H1 (cell line): ENCODE measurements at regions not wholly inside any gene's neighbourhood (a gene's known extent, or its start where the extent isn't known, plus 50 kb on each side); places are given as distances from the start of the nearest gene placed in this dataset.

Source experiments
- CTCF ChIA-PET: fragments of 300-600 bp; sonication (Branson Sonifier 250); formaldehyde crosslinking; loops from one replicate; lab custom pipeline; 2021; ENCODE audit not compliant: partially characterized antibody; lab: Charles Lee
- POLR2A ChIA-PET: fragments of 300-600 bp; sonication (Branson Sonifier 250); formaldehyde crosslinking; loops from one replicate; lab custom pipeline; 2021; ENCODE audit warnings: inconsistent platforms; ENCODE audit not compliant: partially characterized antibody; lab: Charles Lee
- DNase-seq, 2 experiments: peaks; one replicate each; pipeline versions ENCODE4 v3.0.0 to v3.0.0-alpha.2; 2010 to 2022; ENCODE audit warnings: low spot score in 2 of 2, low read depth in 1 of 2, mixed read lengths in 1 of 2
- FAIRE-seq: peaks from 2 replicates; lab custom pipeline; 2011; peaks lifted over from hg19 to GRCh38; lab: Jason Lieb, UNC
- H2AFZ ChIP-seq: 2 replicates; pipeline ENCODE4 v1.8.1; 2012; ENCODE audit warnings: low read length, inconsistent platforms
- H2AK5ac ChIP-seq: 2 replicates; pipeline ENCODE4 v1.6.1; 2013; ENCODE audit warnings: low read depth, low read length
- H2BK120ac ChIP-seq: replicated peaks from 2 replicates; pipeline ENCODE3; 2013; ENCODE audit warnings: low read depth, low read length, inconsistent platforms
- H2BK12ac ChIP-seq: 2 replicates; pipeline ENCODE4 v1.6.1; 2013; ENCODE audit warnings: low read depth, low read length
- H2BK15ac ChIP-seq: 2 replicates; pipeline ENCODE4 v1.6.1; 2013; ENCODE audit warnings: low read length
- H2BK20ac ChIP-seq: 2 replicates; pipeline ENCODE4 v1.6.1; 2013; ENCODE audit warnings: low read length
- H2BK5ac ChIP-seq: 2 replicates; pipeline ENCODE4 v1.6.1; 2013; ENCODE audit warnings: low read depth, low read length
- H3K14ac ChIP-seq: 2 replicates; pipeline ENCODE4 v1.6.1; 2013; ENCODE audit warnings: inconsistent platforms; ENCODE audit not compliant: insufficient read length
- H3K18ac ChIP-seq: 2 replicates; pipeline ENCODE4 v1.6.1; 2013; ENCODE audit warnings: low read length; ENCODE audit errors: extremely low read depth
- H3K23ac ChIP-seq: 2 replicates; pipeline ENCODE4 v1.6.1; 2013; ENCODE audit warnings: inconsistent platforms; ENCODE audit not compliant: insufficient read length
- H3K23me2 ChIP-seq: 2 replicates; pipeline ENCODE4 v1.6.1; 2013; ENCODE audit warnings: low read depth, low read length
- H3K27ac ChIP-seq: 2 replicates; pipeline ENCODE4 v1.6.1; 2011; ENCODE audit warnings: low read depth, low read length, inconsistent platforms
- H3K27me3 ChIP-seq, 4 experiments: replicated peaks in 1 of 4; 1 replicate in 1 of 4; 2 replicates in 3 of 4; pipeline versions ENCODE4 v1.6.1 to v1.8.1; 2011 to 2013; ENCODE audit warnings: low read length in 3 of 4, mild to moderate bottlenecking in 3 of 4, inconsistent platforms in 2 of 4, mixed read lengths in 2 of 4, moderate library complexity in 1 of 4; ENCODE audit not compliant: control insufficient read depth in 3 of 4, insufficient read depth in 3 of 4; ENCODE audit errors: extremely low read depth in 1 of 4
- H3K36me3 ChIP-seq, 4 experiments: 2 replicates each; pipeline versions ENCODE4 v1.6.1 to v1.8.1; 2011 to 2013; ENCODE audit warnings: mild to moderate bottlenecking in 4 of 4, low read length in 3 of 4, moderate library complexity in 2 of 4, control low read depth in 1 of 4, inconsistent platforms in 1 of 4; ENCODE audit not compliant: insufficient read depth in 4 of 4, control insufficient read depth in 2 of 4
- H3K4ac ChIP-seq: replicated peaks from 2 replicates; pipeline ENCODE3; 2013; ENCODE audit warnings: low read length, low read depth, mixed read lengths, inconsistent platforms; ENCODE audit not compliant: insufficient read length
- H3K4me1 ChIP-seq, 4 experiments: replicated peaks in 1 of 4; 1 replicate in 1 of 4; 2 replicates in 3 of 4; pipeline versions ENCODE4 v1.6.1 to v1.8.1; 2011 to 2013; ENCODE audit warnings: low read length in 3 of 4, inconsistent platforms in 2 of 4, mixed read lengths in 1 of 4; ENCODE audit not compliant: insufficient read depth in 4 of 4, control insufficient read depth in 3 of 4
- H3K4me2 ChIP-seq, 2 experiments: 2 replicates each; pipeline versions ENCODE4 v1.6.1 to v1.8.1; 2011 to 2013; ENCODE audit warnings: low read depth in 2 of 2, low read length in 2 of 2, control low read depth in 1 of 2, inconsistent platforms in 1 of 2, mild to moderate bottlenecking in 1 of 2; ENCODE audit not compliant: insufficient read depth in 1 of 2
- H3K4me3 ChIP-seq, 4 experiments: fragments of 200-600, 300-600 bp in 1 of 4; sonication (generic), shearing (Covaris generic), sonication (Bioruptor Twin) in 1 of 4; 2 replicates each; pipeline versions ENCODE4 v1.5.1 to v1.8.1; 2011 to 2016; ENCODE audit warnings: low read length in 4 of 4, low read depth in 3 of 4, control low read depth in 2 of 4, inconsistent platforms in 2 of 4, mild to moderate bottlenecking in 2 of 4, mixed read lengths in 1 of 4, moderate library complexity in 1 of 4; ENCODE audit not compliant: insufficient read depth in 2 of 4; ENCODE audit errors: extremely low read depth in 1 of 4
- H3K56ac ChIP-seq: replicated peaks from 2 replicates; pipeline ENCODE3; 2013; ENCODE audit warnings: low read depth, mild to moderate bottlenecking, mixed read lengths, low read length, inconsistent platforms; ENCODE audit not compliant: insufficient read length
- H3K79me1 ChIP-seq: 2 replicates; pipeline ENCODE4 v1.6.1; 2013; ENCODE audit warnings: low read depth, low read length, control low read depth
- H3K79me2 ChIP-seq, 2 experiments: 2 replicates each; pipeline versions ENCODE4 v1.6.1 to v1.8.1; 2012 to 2013; ENCODE audit warnings: low read length in 2 of 2, mild to moderate bottlenecking in 2 of 2, inconsistent platforms in 1 of 2; ENCODE audit not compliant: insufficient read depth in 2 of 2, control insufficient read depth in 1 of 2
- H3K9ac ChIP-seq, 4 experiments: replicated peaks in 1 of 4; 1 replicate in 1 of 4; 2 replicates in 3 of 4; pipeline versions ENCODE4 v1.6.1 to v1.8.1; 2011 to 2013; ENCODE audit warnings: low read depth in 3 of 4, low read length in 3 of 4, control low read depth in 2 of 4, mild to moderate bottlenecking in 2 of 4, moderate library complexity in 2 of 4, inconsistent platforms in 1 of 4; ENCODE audit errors: extremely low read depth in 1 of 4
- H3K9me3 ChIP-seq, 2 experiments: 2 replicates each; pipeline versions ENCODE4 v1.6.1 to v1.8.1; 2012 to 2013; ENCODE audit warnings: mild to moderate bottlenecking in 2 of 2, moderate library complexity in 2 of 2, control low read depth in 1 of 2, inconsistent platforms in 1 of 2, low read depth in 1 of 2, low read length in 1 of 2, mixed read lengths in 1 of 2; ENCODE audit not compliant: insufficient read depth in 2 of 2
- H4K20me1 ChIP-seq, 2 experiments: replicated peaks in 1 of 2; 2 replicates each; pipeline versions ENCODE3 to v1.8.1; 2011 to 2013; ENCODE audit warnings: inconsistent platforms in 2 of 2, low read length in 2 of 2, mild to moderate bottlenecking in 1 of 2; ENCODE audit not compliant: insufficient read depth in 2 of 2, control insufficient read depth in 1 of 2
- H4K5ac ChIP-seq: 2 replicates; pipeline ENCODE4 v1.6.1; 2013; ENCODE audit warnings: low read length, low read depth, mixed read lengths, inconsistent platforms; ENCODE audit not compliant: insufficient read length
- H4K8ac ChIP-seq: 2 replicates; pipeline ENCODE4 v1.8.0; 2013; ENCODE audit warnings: mild to moderate bottlenecking, moderate library complexity, low read length, inconsistent platforms; ENCODE audit not compliant: insufficient read depth; ENCODE audit errors: extremely low read depth
- H4K91ac ChIP-seq: replicated peaks from 2 replicates; pipeline ENCODE3; 2013; ENCODE audit warnings: low read length, mixed read lengths, inconsistent platforms; ENCODE audit not compliant: insufficient read length
- CBX5 ChIP-seq: fragments of 300-800, 300-1000 bp; sonication (generic); IDR thresholded peaks from 2 replicates; pipeline ENCODE4 v1.7.1; 2016; ENCODE audit warnings: antibody characterized with exemption, low read length, low read depth
- NRF1 ChIP-seq: IDR thresholded peaks from 2 replicates; pipeline ENCODE4 v1.6.1; 2011; ENCODE audit warnings: mild to moderate bottlenecking, low read depth, low read length, improper control_type of control experiment
- RNF2 ChIP-seq: fragments of 200-900, 300-1000 bp; sonication (generic); IDR thresholded peaks from 2 replicates; pipeline ENCODE4 v1.7.1; 2016; ENCODE audit warnings: borderline replicate concordance, low read depth, mild to moderate bottlenecking, antibody characterized with exemption, low read length; ENCODE audit not compliant: poor library complexity, severe bottlenecking; ENCODE audit errors: missing control alignments
- TAF1 ChIP-seq: IDR thresholded peaks from 2 replicates; pipeline ENCODE4 v1.6.1; 2011; ENCODE audit warnings: mild to moderate bottlenecking, low read depth, low read length
- ZNF274 ChIP-seq: IDR thresholded peaks from 2 replicates; pipeline ENCODE4 v1.7.0; 2012; ENCODE audit warnings: low read length, borderline replicate concordance; ENCODE audit errors: extremely low read depth
- WGBS, 2 experiments: shearing (Covaris generic) in 1 of 2; methylation state at CpG; one replicate each; pipeline versions ENCODE4 v1.1.6 to v1.1.7; 2013 to 2015; ENCODE audit warnings: low lambda C conversion rate in 2 of 2, mixed read lengths in 2 of 2, inconsistent platforms in 1 of 2, low coverage in 1 of 2, missing lambda C conversion rate in 1 of 2; ENCODE audit not compliant: insufficient replicate concordance in 2 of 2, insufficient coverage in 1 of 2, insufficient read length in 1 of 2; ENCODE audit errors: extremely low coverage in 1 of 2, missing lambda C conversion rate in 1 of 2; 5-methylcytosine and 5-hydroxymethylcytosine counted together

- no peaks in the 10 kb centered on the region for H3K36me3 ChIP-seq
- POLR2A ChIA-PET, result interaction anchor here (0.6 to 3.1 kb wide), 7 partner anchors 8 to 71 kb away, joined by 3 to 15 read pairs (median 5); no protein-coding TSS in a partner anchor
- CTCF ChIA-PET, result interaction anchor here (0.6 to 2.1 kb wide), 11 partner anchors 11 to 713 kb away, joined by 3 to 8 read pairs (median 3); no protein-coding TSS in a partner anchor
- no peak overlapping the region for H3K4me3 ChIP-seq
- H3K18ac ChIP-seq, result no peak overlapping the region
- no peak for DNase-seq
- H3K27me3 ChIP-seq, result no peaks in the 10 kb centered on the region
- H4K8ac ChIP-seq, result no peak overlapping the region
- H3K23ac ChIP-seq, result no peak overlapping the region
- H2BK15ac ChIP-seq, result no peak overlapping the region
- no peak overlapping the region for H4K91ac ChIP-seq
- H2BK20ac ChIP-seq, result no peak overlapping the region; the same call in 1 of the 2 replicates
- no peaks in the 10 kb centered on the region for H3K79me1 ChIP-seq
- peaks cover 0 to 6% (median 4%) of the 10 kb centered on the region in 4 experiments; a peak in 4 of 7 replicates for H3K4me1 ChIP-seq
- no peak overlapping the region for H4K5ac ChIP-seq
- TF ChIP-seq RNF2, result no peak
- TF ChIP-seq NRF1, result no peak
- no peak for TF ChIP-seq ZNF274
- TF ChIP-seq TAF1, result no peak
- no peak for TF ChIP-seq CBX5
- TF ChIP-seq, all 59 proteins: peak for 0
- Histone ChIP-seq H2BK5ac (no peak overlapping the region), H4K20me1 (no peaks in the 10 kb centered on the region), H3K23me2 (no peaks in the 10 kb centered on the region; the same call in 1 of the 2 replicates), H3K79me2 (no peaks in the 10 kb centered on the region), H2BK12ac (no peak overlapping the region), H2AK5ac (no peak overlapping the region), H2BK120ac (no peak overlapping the region), H2AFZ (no peak overlapping the region), H3K14ac (no peak overlapping the region), H3K4ac (no peak overlapping the region), H3K9me3 (no peaks in the 10 kb centered on the region), H3K56ac (no peak overlapping the region), H3K9ac (no peak overlapping the region), H3K4me2 (no peak overlapping the region), H3K27ac (no peak overlapping the region)
- WGBS, 2 experiments, result 96% methylated on average over 1 of the region's 1 CpG; no CpG with 5 or more reads in 1 of the 2 experiments
- FAIRE-seq, result no peak
These were observed 79.1 kb upstream of the ETAA1 start for GRCh38 chr2:67318031-67318430.
